ENCODE measurements at regions not wholly inside any gene's neighbourhood (a gene's known extent, or its start where the extent isn't known, plus 50 kb on each side); places are given as distances from the start of the nearest gene placed in this dataset.
"Not testable (repeated sequence)": the region's sequence is repeated elsewhere in the genome, so short reads cannot be mapped to it uniquely, and the experiment has no call there.

DNA sequence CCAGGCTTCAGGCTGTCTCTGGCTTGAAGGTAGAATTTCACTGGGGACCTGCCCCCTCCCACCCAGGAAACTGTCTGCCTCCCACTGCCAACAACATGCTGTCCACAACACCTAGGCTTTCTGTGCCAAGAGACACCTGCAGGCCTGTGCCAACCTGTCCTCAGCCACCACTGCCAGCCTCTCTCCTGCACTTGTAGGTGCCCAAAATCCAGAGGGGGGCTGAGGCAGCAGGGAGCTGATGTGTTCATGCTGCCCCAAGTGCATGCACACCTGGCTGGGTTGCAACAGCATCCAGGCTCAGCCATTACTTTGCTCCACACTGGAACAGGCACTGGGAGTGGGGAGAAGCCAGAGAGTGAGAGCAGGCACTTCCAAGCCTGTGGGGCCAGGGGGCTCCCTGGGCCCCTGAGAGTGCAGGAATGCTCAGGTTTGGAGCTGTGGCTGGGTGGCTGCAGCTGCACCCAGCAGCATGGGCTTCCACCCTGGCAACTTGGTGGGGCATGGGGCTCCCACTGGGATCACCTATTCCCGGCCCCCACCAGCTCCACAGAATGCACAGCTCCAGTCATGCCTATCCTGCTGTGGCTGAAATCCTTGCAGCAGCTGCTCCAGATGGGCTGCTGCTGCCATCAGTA, 218.1 kb upstream of the OBI1 start:
- FAIRE-seq = no peak

DNA sequence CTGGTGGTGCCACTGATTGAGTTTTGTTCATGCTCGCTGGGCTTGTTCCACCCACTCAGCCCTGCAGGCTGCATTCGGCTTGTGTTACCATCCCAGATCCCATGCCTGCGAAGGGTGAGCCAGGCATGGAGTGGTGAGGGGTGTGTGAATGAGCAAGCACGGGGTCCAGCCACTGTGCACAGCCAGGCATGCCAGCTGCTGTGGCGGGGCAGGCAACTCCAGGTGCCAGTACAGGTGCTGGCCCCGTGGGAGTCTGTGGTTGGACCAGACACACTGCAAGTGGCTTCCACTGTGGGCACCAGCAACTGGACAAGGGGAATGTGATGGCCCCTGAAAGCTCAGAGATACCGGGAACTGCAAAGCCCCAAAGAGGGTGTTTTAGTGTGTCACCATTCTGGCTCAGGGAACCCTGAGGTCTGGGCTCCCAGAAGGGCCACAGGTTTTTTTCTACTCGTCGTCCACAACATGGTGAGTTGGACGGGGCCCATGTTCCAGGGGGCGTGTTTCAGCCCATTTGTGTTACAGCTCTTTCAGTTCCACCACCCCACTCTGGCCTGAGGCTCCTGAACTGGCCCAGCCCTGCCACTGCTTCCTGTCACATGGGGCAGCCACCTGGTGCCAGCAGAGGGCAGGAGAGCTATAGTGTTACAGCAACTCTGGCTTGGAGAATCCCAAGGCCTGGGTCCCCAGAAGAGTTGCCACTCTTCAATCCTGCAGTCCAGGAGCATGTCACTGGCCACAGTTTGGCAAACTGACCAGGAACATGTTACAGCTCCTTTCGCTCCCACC, 217.0 kb upstream of the OBI1 start:
- DNase-seq (ENCODE audit: insufficient read length, low spot score) = no peak
- no peak for FAIRE-seq

More for the DNA sequence above, 218.1 kb upstream of the OBI1 start:
- no peak for DNase-seq (ENCODE audit: insufficient read length, low spot score)

DNA sequence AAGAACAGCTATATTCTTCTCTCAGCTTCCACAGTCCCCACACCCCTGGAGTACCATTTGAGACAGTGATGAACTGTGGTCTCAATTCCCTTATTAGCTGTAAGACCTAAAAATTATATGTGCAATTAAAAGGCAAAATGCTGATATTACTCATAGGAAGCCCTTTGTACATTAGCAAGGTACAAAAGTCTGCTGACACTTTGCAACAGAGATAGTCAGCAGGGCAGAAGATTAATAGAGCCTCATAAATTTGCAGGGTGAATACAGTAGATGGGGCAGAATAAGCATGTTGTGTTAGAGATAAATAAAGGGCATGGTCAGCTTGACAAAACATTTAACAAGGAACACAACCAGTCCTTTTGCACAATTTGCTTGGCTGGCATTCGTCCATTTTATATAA, 210.0 kb upstream of the OBI1 start:
- FAIRE-seq (no peak), DNase-seq (ENCODE audit: insufficient read length, low spot score) (no peak)

DNA sequence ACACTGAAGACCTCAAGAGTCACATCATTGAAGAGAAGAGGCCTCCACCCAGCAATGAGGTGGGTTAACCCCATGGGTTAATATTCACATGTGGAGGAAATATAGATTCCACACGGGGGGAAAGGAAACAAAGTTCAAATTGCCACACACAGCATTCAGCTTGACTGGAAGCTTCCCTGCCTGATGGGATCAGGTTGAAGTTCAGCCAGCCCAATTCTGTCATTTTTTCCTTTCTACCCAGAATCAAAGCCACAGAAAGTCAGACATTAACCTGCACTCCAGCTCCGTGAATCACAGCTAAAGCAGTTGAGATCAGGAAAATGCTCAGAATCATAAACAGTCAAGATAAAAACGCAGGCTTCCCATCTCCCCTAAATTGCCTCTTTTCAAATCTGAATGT, 208.7 kb upstream of the OBI1 start:
- FAIRE-seq (no peak), DNase-seq (ENCODE audit: insufficient read length, low spot score) (no peak)

DNA sequence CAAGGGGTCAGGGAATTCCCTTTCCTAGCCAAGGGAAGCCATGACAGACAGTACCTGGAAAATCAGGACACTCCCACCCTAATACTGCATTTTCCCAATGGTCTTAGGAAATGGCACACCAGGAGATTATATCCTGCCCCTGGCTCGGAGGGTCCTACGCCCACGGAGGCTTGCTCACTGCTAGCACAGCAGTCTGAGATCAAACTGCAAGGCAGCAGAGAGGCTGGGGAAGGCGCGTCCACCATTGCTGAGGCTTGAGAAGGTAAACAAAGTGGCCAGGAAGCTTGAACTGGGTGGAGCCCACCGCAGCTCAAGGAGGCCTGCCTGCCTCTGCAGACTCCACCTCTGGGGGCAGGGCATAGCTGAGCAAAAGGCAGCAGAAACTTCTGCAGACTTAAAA, 207.1 kb upstream of the OBI1 start:
- not testable (repeated sequence) for FAIRE-seq; DNase-seq (ENCODE audit: insufficient read length, low spot score)

DNA sequence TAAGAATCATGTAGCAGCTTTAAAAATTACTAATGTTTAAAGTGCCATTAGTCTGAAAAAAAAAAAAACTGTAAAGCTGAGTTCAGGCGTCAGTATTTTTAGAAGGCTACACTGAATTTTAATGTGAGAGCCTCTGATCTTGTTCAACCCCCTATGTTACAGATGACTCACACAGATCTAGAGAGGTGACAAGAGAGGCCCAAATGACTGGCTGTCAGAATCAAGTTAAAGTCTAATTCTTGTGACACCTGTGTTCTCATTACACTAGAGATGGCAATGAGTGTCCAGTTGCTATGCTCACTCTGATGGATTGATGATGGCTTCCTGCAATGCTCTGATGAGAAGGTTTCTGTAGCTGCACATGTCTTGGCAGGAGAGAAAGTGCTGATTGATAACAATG, 203.5 kb upstream of the OBI1 start:
- no peak for FAIRE-seq
- no peak for DNase-seq (ENCODE audit: insufficient read length, low spot score)

DNA sequence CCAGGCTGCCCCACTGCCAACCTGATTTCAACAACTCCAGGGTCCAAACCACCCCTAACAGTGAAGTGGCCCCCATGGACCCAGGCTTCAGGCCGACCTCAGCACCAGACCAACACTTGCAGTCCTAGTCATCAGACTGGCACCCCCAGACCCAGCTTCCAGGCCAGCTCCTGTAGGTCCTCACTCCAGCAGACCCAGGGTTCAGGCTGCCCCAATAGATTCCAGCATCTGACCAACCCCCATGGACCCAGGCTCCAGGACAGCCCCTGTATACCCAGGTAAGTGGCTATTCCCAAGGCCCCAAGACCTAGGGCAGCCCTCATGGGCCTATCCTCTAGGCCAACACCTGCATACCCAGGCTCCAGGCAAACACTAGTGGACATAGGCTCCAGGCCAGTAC, 193.8 kb upstream of the OBI1 start:
- DNase-seq (ENCODE audit: insufficient read length, low spot score) = no peak
- FAIRE-seq = no peak

DNA sequence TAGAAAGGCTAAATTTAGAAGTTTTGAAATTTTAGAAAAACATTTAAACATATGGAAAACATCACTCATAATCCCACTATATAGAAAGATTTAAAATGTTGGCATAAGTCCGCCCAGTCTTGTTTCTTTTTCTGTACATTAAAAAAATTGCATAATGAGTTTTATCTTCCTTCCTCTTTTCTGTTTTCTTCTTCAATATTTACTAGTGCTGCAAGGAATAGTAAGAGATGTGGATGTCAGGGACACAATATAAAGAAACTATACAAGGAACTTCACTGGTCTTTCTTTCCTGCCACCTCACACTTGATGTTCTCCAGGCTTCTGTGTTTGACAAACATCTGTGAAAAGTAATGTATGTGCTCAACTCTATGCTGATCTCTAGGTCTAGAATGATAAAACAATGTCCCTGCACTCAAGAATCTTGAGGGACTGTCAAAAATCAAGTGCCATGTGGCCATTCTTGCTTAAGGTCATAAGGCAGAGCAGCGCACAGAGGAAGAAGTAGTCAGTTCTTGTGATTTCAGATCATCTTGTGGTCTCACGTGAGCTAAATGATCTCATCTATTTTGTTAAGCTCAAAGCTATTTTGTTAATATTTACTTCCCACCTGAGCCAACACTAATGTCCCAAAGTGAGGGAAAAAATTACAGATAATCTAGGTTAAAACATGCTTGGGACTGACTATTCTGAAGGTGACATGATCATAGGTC, 186.9 kb upstream of the OBI1 start:
- DNase-seq (ENCODE audit: insufficient read length, low spot score) = no peak
- no peak for FAIRE-seq

DNA sequence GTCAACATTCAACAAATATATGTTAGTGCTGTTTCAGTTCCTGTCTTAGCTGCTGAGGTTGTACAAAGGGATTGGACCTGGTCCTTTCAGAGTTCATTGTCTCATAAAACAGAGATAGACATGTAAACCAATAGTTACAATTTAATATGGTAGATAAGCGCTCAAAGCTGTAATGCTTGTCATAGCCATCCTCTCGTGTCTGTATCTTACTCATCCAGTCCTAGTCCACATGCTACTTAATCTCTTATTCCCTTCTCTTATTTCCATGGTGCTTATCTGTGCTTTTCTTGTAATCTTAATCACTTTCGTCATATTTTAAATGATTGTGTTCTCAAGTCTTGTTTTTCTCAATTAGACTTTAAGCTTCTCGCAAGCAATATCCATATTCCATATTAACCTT, 185.2 kb upstream of the OBI1 start:
- FAIRE-seq (no peak), DNase-seq (ENCODE audit: insufficient read length, low spot score) (no peak)

DNA sequence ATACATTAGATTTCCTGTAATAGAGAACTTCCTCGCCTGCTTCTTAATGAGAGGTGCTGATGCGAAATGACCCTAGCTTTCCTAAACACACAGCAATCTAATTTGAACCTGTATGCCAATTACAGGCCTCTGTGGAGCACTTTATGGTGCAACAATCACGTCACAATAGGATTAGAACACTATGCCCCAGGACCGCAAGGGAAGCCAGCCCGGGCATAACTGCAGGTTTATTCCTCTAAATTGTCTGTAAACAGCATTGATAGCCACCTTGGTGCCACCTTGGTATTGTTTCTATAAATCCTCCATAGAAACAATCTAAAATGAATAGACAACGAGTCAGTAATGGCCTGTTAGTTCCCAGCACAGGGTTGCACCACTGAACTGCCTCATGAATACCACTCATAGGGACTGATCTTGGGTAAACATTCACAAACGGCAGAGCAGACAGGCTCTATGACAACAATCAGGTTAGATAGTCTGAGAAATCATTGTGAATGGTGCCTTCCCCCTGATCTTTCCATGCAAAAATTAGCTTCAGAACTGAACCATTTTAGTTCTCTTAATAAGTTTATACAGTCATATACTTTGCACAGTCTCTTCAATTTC, 182.5 kb upstream of the OBI1 start:
- DNase-seq (ENCODE audit: insufficient read length, low spot score) = no peak
- FAIRE-seq = no peak

DNA sequence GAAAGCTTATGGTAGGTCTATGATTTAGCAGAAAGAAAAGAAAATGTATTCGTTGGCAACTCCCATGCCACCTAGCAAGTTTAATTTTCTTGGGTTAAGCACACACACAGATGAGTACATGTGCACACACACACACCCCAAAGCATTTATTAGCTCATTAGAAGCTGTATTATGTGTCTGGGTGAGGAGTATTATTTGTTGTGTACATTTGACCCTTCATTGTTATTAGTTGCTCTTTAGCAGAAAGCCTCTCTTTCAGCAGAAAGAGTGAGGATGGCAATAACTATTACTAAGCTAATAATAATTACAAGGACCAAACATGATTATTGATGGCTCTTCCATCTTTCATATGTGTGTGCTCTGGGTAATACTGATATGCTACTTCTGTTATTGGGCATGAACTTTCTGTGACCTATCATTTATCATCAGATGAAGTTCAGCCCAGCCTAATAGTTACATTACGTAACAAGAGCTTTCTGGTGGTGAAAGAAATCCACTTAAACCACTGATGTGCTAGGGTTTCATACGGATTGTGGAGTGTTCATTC, 177.4 kb upstream of the OBI1 start:
- FAIRE-seq (no peak), DNase-seq (ENCODE audit: insufficient read length, low spot score) (no peak)

DNA sequence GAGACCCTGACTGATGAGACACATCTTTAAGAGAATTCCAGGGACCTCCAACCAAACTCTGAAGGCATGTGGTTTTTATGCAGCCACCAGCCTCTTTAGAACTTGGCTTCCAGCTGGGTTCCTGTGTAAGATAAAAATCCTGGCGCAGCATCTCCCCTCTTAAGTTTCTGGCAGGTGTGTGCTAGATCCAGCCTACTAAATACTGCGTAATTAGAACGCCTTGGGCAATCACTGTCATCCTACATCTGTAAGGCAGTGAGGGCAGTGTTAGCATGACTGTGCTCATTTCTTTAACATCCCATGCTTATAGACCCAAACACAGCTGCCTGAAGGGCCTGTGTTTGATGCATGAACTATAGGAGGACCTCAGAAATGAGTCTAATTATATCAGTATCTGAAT, 173.5 kb upstream of the OBI1 start:
- no peak for FAIRE-seq
- DNase-seq (ENCODE audit: insufficient read length, low spot score) = no peak

DNA sequence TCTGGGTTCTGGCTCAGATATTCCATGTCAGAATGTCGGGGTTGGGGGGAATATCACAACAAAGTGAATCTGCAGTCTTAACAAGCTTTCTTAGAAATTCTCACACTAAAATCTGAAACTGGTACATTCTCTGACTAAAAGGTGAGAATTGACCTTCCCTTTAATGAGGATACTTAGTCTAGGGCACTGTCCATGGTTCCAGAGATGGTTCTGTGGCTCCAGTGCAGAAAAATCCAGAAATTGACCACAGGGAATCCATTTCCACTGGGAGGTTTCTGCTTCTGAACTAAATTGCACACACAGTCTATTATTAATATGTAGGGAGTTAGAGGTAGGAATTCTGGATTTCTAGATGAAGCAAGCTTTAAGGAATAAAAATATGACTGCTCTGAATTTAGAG, 171.6 kb upstream of the OBI1 start:
- FAIRE-seq (no peak), DNase-seq (ENCODE audit: insufficient read length, low spot score) (no peak)

DNA sequence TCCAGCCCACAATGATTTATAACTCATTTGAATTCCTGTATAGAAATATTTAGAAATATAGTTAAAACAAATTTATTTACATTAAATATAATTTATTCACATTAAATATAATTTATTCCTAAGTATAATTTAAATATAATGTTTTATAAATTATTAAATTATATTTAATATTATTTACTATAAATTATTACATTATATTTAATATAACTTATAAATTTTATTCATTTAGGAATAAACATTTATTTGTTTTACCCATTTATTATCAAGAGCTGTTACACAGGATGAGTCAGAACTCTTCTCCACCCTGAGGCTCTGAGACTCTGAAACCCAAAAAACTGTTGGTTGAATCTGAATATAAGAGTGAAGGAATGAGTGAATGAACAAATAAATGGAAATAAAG, 170.9 kb upstream of the OBI1 start:
- FAIRE-seq (no peak), DNase-seq (ENCODE audit: insufficient read length, low spot score) (no peak)

DNA sequence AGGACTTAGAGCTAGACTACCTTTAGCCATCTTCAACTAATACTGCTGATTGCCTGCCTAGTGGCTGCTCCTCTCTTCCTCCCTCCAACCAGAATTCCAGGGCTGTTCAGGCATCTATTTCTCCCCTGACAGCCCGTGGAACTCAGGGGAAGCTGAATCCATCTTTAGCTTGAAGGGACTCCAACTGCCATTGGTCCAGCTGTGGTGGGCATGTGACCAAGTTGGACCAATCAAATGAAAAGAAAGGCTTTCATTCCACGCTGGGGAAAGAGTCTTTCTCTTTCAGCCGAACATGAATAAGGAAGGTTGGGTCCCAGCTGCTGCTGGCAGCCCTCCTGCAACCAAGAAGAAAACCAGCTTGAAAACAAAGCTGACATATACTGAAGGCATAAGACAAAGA, 168.5 kb upstream of the OBI1 start:
- FAIRE-seq (no peak), DNase-seq (ENCODE audit: insufficient read length, low spot score) (no peak)

DNA sequence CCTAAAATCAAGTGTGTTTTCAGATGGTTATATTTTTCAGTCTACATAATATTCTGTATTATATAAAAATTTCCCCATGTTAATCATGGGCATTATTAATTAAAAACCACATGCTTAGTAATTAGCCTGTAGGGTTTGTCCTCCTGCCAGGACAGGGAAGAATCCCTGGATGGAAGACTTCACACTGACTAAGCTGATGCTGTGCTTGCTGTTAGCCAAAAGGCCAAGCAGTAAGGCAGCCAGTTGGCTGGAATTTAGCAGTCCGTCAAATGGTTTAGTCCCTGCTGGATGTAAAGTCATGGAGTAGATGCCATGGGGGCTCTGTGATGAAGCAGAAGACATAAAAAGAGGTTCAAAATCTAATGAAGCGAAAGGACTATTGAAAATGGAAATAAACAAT, 168.0 kb upstream of the OBI1 start:
- FAIRE-seq = no peak
- DNase-seq (ENCODE audit: insufficient read length, low spot score) = no peak

DNA sequence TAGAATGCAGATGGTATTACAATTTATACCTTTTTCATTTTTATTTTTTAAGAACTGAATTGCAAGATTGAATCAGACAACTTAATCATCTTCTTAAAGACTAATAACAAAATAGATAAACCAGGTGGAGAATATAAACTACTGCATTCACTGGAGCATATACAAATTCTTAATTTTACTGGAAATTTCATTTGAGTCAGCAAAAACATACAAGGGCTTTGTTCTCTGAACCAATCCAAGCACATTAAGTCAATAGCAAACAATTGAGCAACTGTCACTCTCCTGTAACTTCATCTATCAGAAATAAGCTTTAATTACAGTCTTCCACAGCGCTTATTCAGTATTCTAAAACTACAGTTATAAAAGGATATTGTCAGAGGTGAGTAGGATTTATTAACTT, 167.4 kb upstream of the OBI1 start:
- FAIRE-seq (no peak), DNase-seq (ENCODE audit: insufficient read length, low spot score) (no peak)

DNA sequence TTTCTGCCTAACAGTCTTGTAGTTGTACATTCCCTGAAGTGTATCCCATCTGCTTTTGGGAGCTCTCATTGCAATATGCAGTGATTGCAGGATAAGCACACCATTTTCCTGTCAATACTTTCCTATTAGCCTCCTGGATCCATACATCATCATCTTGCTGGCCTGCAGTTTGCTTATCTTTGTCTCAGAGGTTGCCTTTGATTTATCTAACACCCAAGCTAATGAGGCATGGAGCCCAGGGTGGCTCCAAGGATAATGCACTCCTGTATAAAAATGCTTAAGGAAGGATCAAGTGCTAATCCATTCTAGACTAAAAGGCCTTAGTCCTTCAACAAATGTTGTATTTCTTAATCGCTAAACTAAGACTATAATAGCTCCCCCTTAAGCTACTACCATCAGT, 161.6 kb upstream of the OBI1 start:
- no peak for FAIRE-seq
- DNase-seq (ENCODE audit: insufficient read length, low spot score) = no peak

DNA sequence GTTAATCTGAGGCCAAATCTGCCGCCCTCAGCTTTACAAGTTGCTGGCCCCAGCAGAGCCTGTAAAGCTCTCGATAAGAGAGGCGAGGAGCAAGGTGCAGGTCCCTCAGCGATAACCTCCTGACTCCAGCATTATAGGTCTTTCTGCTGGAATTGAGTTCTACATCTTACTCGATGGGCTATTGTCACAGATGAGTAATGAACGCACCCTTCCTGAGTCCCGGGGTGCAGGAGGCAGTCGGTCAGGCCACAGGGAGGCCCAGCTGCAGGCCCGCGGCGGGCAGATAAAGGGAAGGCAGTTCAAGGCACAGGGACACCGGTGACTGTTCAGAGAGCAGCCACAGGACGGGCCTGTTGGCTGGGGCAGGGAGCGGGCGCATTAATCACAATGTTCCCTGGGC, 157.6 kb upstream of the OBI1 start:
- DNase-seq (ENCODE audit: insufficient read length, low spot score) = no peak
- no peak for FAIRE-seq

DNA sequence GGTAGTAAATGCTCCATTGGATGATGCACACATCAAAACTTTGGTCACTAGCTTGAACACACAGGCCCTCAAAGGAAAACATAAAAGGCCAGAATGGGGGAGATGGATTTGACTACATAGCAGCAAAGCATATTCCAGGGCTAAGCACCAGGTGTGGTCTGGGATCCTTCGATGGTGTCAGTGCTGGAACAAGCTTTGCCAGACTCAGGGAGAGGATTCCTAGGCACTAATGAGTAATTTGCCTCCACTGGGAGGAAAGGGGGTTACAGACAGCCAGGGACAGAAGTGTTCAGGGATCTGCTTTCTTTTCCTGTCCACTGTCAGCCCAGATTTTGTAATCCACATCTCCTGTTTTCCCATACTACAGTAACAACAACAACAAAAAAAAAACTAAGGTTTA, 157.2 kb upstream of the OBI1 start:
- DNase-seq (ENCODE audit: insufficient read length, low spot score) (no peak), FAIRE-seq (no peak)

DNA sequence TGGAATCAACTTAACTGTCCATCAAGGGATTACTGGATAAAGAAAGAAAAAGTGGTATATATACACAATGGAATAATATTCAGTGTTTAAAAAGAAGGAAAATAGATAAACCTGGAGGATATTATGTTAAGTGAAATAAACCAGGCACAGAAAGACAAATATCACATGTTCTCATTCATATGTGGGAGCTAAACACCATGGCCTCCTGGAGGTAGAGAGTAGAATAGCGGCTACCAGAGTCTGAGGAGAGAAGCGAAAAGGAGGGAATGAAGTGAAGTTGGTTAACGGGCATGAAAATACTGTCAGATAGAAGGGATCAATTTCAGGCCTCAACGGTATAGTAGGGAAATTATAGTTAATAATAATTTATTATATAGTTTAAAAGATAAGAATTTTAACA, 147.5 kb upstream of the OBI1 start:
- FAIRE-seq (no peak), DNase-seq (ENCODE audit: insufficient read length, low spot score) (no peak)
